Effector memory CD4-positive, alpha-beta T cell (primary cell): ENCODE measurements at regions not wholly inside any gene's neighbourhood (a gene's known extent, or its start where the extent isn't known, plus 50 kb on each side); places are given as distances from the start of the nearest gene placed in this dataset.
"Not testable (repeated sequence)": the region's sequence is repeated elsewhere in the genome, so short reads cannot be mapped to it uniquely, and the experiment has no call there.

Source experiments
- DNase-seq, 3 donors: peaks; one replicate each; pipeline ENCODE4 v3.0.0-alpha.2; 2020
- H3K27ac ChIP-seq: 2 replicates; pipeline ENCODE4 v1.7.0; 2013; ENCODE audit warnings: mild to moderate bottlenecking, low read length, moderate library complexity; ENCODE audit not compliant: insufficient read depth, poor library complexity, severe bottlenecking
- H3K27me3 ChIP-seq: replicated peaks from 2 replicates; pipeline ENCODE4 v1.7.0; 2013; ENCODE audit warnings: mild to moderate bottlenecking, low read length; ENCODE audit not compliant: insufficient read depth, control insufficient read depth, poor library complexity, severe bottlenecking
- H3K36me3 ChIP-seq: 2 replicates; pipeline ENCODE4 v1.7.0; 2013; ENCODE audit warnings: mild to moderate bottlenecking, low read length, moderate library complexity; ENCODE audit not compliant: control insufficient read depth, insufficient read depth
- H3K4me1 ChIP-seq: 2 replicates; pipeline ENCODE4 v1.7.0; 2013; ENCODE audit warnings: low read length, mild to moderate bottlenecking; ENCODE audit not compliant: control insufficient read depth, insufficient read depth, poor library complexity, severe bottlenecking
- H3K4me3 ChIP-seq: 2 replicates; pipeline ENCODE4 v1.7.0; 2013; ENCODE audit warnings: low read length, low read depth, mild to moderate bottlenecking; ENCODE audit not compliant: insufficient read depth, poor library complexity, severe bottlenecking
- H3K9me3 ChIP-seq: 2 replicates; pipeline ENCODE4 v1.7.0; 2013; ENCODE audit warnings: mild to moderate bottlenecking, low read length, moderate library complexity; ENCODE audit not compliant: control insufficient read depth

- DNase-seq, H3K27ac ChIP-seq, H3K9me3 ChIP-seq, H3K36me3 ChIP-seq, H3K4me3 ChIP-seq, H3K27me3 ChIP-seq, H3K4me1 ChIP-seq: not testable (repeated sequence)
Observed at GRCh38 chr4:188438391-188438824, 299.2 kb downstream of the TRIML1 start.

GRCh38 chr4:188439641-188440311 lies 300.5 kb downstream of the TRIML1 start:
- Histone ChIP-seq H3K4me3 (no peak overlapping the region), H3K27ac (no peak overlapping the region), H3K9me3 (no peaks in the 10 kb centered on the region), H3K4me1 (no peaks in the 10 kb centered on the region), H3K27me3 (no peaks in the 10 kb centered on the region), H3K36me3 (no peaks in the 10 kb centered on the region)
- DNase-seq = no peak

- no peaks in the 10 kb centered on the region for H3K36me3 ChIP-seq
- H3K9me3 ChIP-seq = no peaks in the 10 kb centered on the region
- H3K4me3 ChIP-seq = no peak overlapping the region
- H3K27me3 ChIP-seq = no peaks in the 10 kb centered on the region
- no peaks in the 10 kb centered on the region for H3K4me1 ChIP-seq
- DNase-seq = no peak
- no peak overlapping the region for H3K27ac ChIP-seq
Observed at GRCh38 chr4:188444500-188444899, 305.3 kb downstream of the TRIML1 start.

GRCh38 chr4:188448996-188449395 lies 309.8 kb downstream of the TRIML1 start:
- H3K4me1 ChIP-seq, H3K36me3 ChIP-seq, H3K4me3 ChIP-seq, H3K9me3 ChIP-seq, H3K27me3 ChIP-seq, DNase-seq, H3K27ac ChIP-seq: not testable (repeated sequence)

GRCh38 chr4:188450571-188450970 lies 311.3 kb downstream of the TRIML1 start:
- Histone ChIP-seq H3K4me1 (no peaks in the 10 kb centered on the region), H3K27ac (no peak overlapping the region), H3K4me3 (no peak overlapping the region), H3K9me3 (no peaks in the 10 kb centered on the region), H3K36me3 (no peaks in the 10 kb centered on the region), H3K27me3 (no peaks in the 10 kb centered on the region)
- no peak for DNase-seq

GRCh38 chr4:188452097-188452496 lies 312.9 kb downstream of the TRIML1 start:
- Histone ChIP-seq H3K4me1 (no peaks in the 10 kb centered on the region), H3K27me3 (no peaks in the 10 kb centered on the region), H3K9me3 (no peaks in the 10 kb centered on the region), H3K36me3 (no peaks in the 10 kb centered on the region), H3K4me3 (no peak overlapping the region), H3K27ac (no peak overlapping the region)
- no peak for DNase-seq

- no peaks in the 10 kb centered on the region for H3K9me3 ChIP-seq
- H3K27ac ChIP-seq = no peak overlapping the region
- H3K4me3 ChIP-seq = no peak overlapping the region
- no peaks in the 10 kb centered on the region for H3K36me3 ChIP-seq
- H3K4me1 ChIP-seq = no peaks in the 10 kb centered on the region
- DNase-seq = no peak
- H3K27me3 ChIP-seq = no peaks in the 10 kb centered on the region
Observed at GRCh38 chr4:188454575-188454974, 315.3 kb downstream of the TRIML1 start.

GRCh38 chr4:188455062-188455752 lies 316.0 kb downstream of the TRIML1 start:
- H3K27ac ChIP-seq = no peak overlapping the region
- no peaks in the 10 kb centered on the region for H3K9me3 ChIP-seq
- no peaks in the 10 kb centered on the region for H3K36me3 ChIP-seq
- no peaks in the 10 kb centered on the region for H3K4me1 ChIP-seq
- no peaks in the 10 kb centered on the region for H3K27me3 ChIP-seq
- no peak overlapping the region for H3K4me3 ChIP-seq
- DNase-seq = no peak

- H3K36me3 ChIP-seq = no peaks in the 10 kb centered on the region
- DNase-seq = no peak
- H3K9me3 ChIP-seq = no peaks in the 10 kb centered on the region
- no peak overlapping the region for H3K27ac ChIP-seq
- no peak overlapping the region for H3K4me3 ChIP-seq
- no peaks in the 10 kb centered on the region for H3K4me1 ChIP-seq
- H3K27me3 ChIP-seq = no peaks in the 10 kb centered on the region
Observed at GRCh38 chr4:188459381-188459780, 320.1 kb downstream of the TRIML1 start.

- H3K36me3 ChIP-seq = no peaks in the 10 kb centered on the region
- H3K4me1 ChIP-seq = no peaks in the 10 kb centered on the region
- no peak for DNase-seq
- H3K4me3 ChIP-seq = no peak overlapping the region
- no peaks in the 10 kb centered on the region for H3K9me3 ChIP-seq
- H3K27me3 ChIP-seq = no peaks in the 10 kb centered on the region
- no peak overlapping the region for H3K27ac ChIP-seq
Observed at GRCh38 chr4:188463909-188464308, 324.7 kb downstream of the TRIML1 start.
